GM19324 (cell line): ENCODE measurements at regions not wholly inside any gene's neighbourhood (a gene's known extent, or its start where the extent isn't known, plus 50 kb on each side); places are given as distances from the start of the nearest gene placed in this dataset.
"Not testable (repeated sequence)": the region's sequence is repeated elsewhere in the genome, so short reads cannot be mapped to it uniquely, and the experiment has no call there.

Experiments
- ATAC-seq: cut with Tn5 transposase; IDR thresholded peaks from one replicate; pipeline ENCODE4 v1.9.1; 2021; ENCODE audit warnings: mild to moderate bottlenecking, moderate library complexity; ENCODE audit not compliant: unreplicated experiment, low FRiP score

- ATAC-seq = no peak
These were observed 347.5 kb upstream of the CITED2 start for GRCh38 chr6:139721954-139722353.

GRCh38 chr6:139713900-139714506 is 339.6 kb upstream of the CITED2 start:
- no peak for ATAC-seq

GRCh38 chr6:139713424-139713823 is 339.0 kb upstream of the CITED2 start:
- no peak for ATAC-seq

GRCh38 chr6:139712830-139713229 is 338.4 kb upstream of the CITED2 start:
- no peak for ATAC-seq

- ATAC-seq = no peak
These were observed 337.5 kb upstream of the CITED2 start for GRCh38 chr6:139711804-139712585.

- no peak for ATAC-seq
These were observed 336.1 kb upstream of the CITED2 start for GRCh38 chr6:139710556-139710955.

- no peak for ATAC-seq
These were observed 334.1 kb upstream of the CITED2 start for GRCh38 chr6:139708337-139709199.

- ATAC-seq = no peak
These were observed 332.5 kb upstream of the CITED2 start for GRCh38 chr6:139706912-139707311.

GRCh38 chr6:139705284-139705683 is 330.8 kb upstream of the CITED2 start:
- no peak for ATAC-seq

- no peak for ATAC-seq
These were observed 329.3 kb upstream of the CITED2 start for GRCh38 chr6:139703780-139704179.

- no peak for ATAC-seq
These were observed 328.3 kb upstream of the CITED2 start for GRCh38 chr6:139702706-139703105.

GRCh38 chr6:139701695-139702094 is 327.2 kb upstream of the CITED2 start:
- no peak for ATAC-seq

- ATAC-seq = no peak
These were observed 326.6 kb upstream of the CITED2 start for GRCh38 chr6:139701003-139701402.

GRCh38 chr6:139699911-139700310 is 325.5 kb upstream of the CITED2 start:
- ATAC-seq = no peak

GRCh38 chr6:139699335-139699734 is 324.9 kb upstream of the CITED2 start:
- ATAC-seq = no peak

- no peak for ATAC-seq
These were observed 324.2 kb upstream of the CITED2 start for GRCh38 chr6:139698526-139699176.

GRCh38 chr6:139697856-139698255 is 323.4 kb upstream of the CITED2 start:
- ATAC-seq = not testable (repeated sequence)

GRCh38 chr6:139696991-139697390 is 322.5 kb upstream of the CITED2 start:
- ATAC-seq = not testable (repeated sequence)

- no peak for ATAC-seq
These were observed 320.9 kb upstream of the CITED2 start for GRCh38 chr6:139695361-139695760.

GRCh38 chr6:139693735-139694134 is 319.3 kb upstream of the CITED2 start:
- ATAC-seq = no peak

- no peak for ATAC-seq
These were observed 315.6 kb upstream of the CITED2 start for GRCh38 chr6:139690007-139690406.
